C1 segment of cervical spinal cord (tissue), 14 donors: ENCODE measurements at regions not wholly inside any gene's neighbourhood (a gene's known extent, or its start where the extent isn't known, plus 50 kb on each side); places are given as distances from the start of the nearest gene placed in this dataset.

Experiments
- DNase-seq, 14 donors: peaks; one replicate each; lab custom pipeline; 2025; lab: John Stamatoyannopoulos, UW

GRCh38 chr1:218677026-218677425, 331.9 kb downstream of the TGFB2 start:
- DNase-seq: no peak

GRCh38 chr1:218679391-218679790, 334.3 kb downstream of the TGFB2 start:
- no peak for DNase-seq

- DNase-seq: no peak
Observed at GRCh38 chr1:218679988-218680748, 335.0 kb downstream of the TGFB2 start.

- DNase-seq: no peak
Observed at GRCh38 chr1:218683242-218683641, 338.1 kb downstream of the TGFB2 start.

- DNase-seq: no peak
Observed at GRCh38 chr1:218686258-218686657, 341.1 kb downstream of the TGFB2 start.

- DNase-seq: no peak
Observed at GRCh38 chr1:218686761-218687160, 341.6 kb downstream of the TGFB2 start.

- DNase-seq: no peak
Observed at GRCh38 chr1:218692808-218693207, 347.7 kb downstream of the TGFB2 start.

- no peak for DNase-seq
Observed at GRCh38 chr1:218693599-218693998, 348.5 kb downstream of the TGFB2 start.

GRCh38 chr1:218694085-218694484, 348.9 kb downstream of the TGFB2 start:
- DNase-seq: no peak

- DNase-seq: no peak
Observed at GRCh38 chr1:218694636-218695035, 349.5 kb downstream of the TGFB2 start.

- DNase-seq: no peak
Observed at GRCh38 chr1:218695525-218695924, 350.4 kb downstream of the TGFB2 start.

- DNase-seq: no peak
Observed at GRCh38 chr1:218698141-218698540, 353.0 kb downstream of the TGFB2 start.

GRCh38 chr1:218699421-218699820, 354.3 kb downstream of the TGFB2 start:
- no peak for DNase-seq

GRCh38 chr1:218699865-218700264, 354.7 kb downstream of the TGFB2 start:
- no peak for DNase-seq

GRCh38 chr1:218700666-218701065, 355.5 kb downstream of the TGFB2 start:
- DNase-seq: no peak

- DNase-seq: no peak
Observed at GRCh38 chr1:218701131-218701530, 356.0 kb downstream of the TGFB2 start.

GRCh38 chr1:218702775-218703174, 357.6 kb downstream of the TGFB2 start:
- no peak for DNase-seq

- DNase-seq: no peak
Observed at GRCh38 chr1:218703836-218704235, 358.7 kb downstream of the TGFB2 start.

GRCh38 chr1:218705391-218705790, 360.3 kb downstream of the TGFB2 start:
- no peak for DNase-seq

GRCh38 chr1:218705911-218706893, 361.1 kb downstream of the TGFB2 start:
- no peak for DNase-seq

GRCh38 chr1:218711001-218711400, 365.9 kb downstream of the TGFB2 start:
- no peak for DNase-seq

- DNase-seq: no peak
Observed at GRCh38 chr1:218711884-218712674, 366.9 kb downstream of the TGFB2 start.
